Stimulated activated naive CD8-positive, alpha-beta T cell treated with anti-CD3 and anti-CD28 coated beads, Interleukin-15, Interleukin-2, amounts not matched to agents 100 ng/mL and 50 ng/mL, for 24 hours (primary cell): ENCODE measurements at regions not wholly inside any gene's neighbourhood (a gene's known extent, or its start where the extent isn't known, plus 50 kb on each side); places are given as distances from the start of the nearest gene placed in this dataset.

Source experiments
- H3K27ac Mint-ChIP-seq: one replicate; pipeline ENCODE4 v1.8.0; 2021; ENCODE audit warnings: mild to moderate bottlenecking, mixed read lengths
- H3K27me3 Mint-ChIP-seq: one replicate; pipeline ENCODE4 v1.8.0; 2021; ENCODE audit warnings: mixed read lengths
- H3K36me3 Mint-ChIP-seq: one replicate; pipeline ENCODE4 v1.8.0; 2021; ENCODE audit warnings: low read depth, mixed read lengths
- H3K4me1 Mint-ChIP-seq: one replicate; pipeline ENCODE4 v1.8.0; 2021; ENCODE audit warnings: low read depth, mixed read lengths
- H3K4me3 Mint-ChIP-seq: one replicate; pipeline ENCODE4 v1.8.0; 2021; ENCODE audit warnings: mild to moderate bottlenecking, mixed read lengths
- H3K9me3 Mint-ChIP-seq: one replicate; pipeline ENCODE4 v1.8.0; 2021; ENCODE audit warnings: mixed read lengths

GRCh38 chr7:32428546-32428945, 61.6 kb downstream of the LSM5 start:
- peaks cover 15% of the 10 kb centered on the region for H3K9me3 Mint-ChIP-seq
- no peak overlapping the region for H3K27ac Mint-ChIP-seq
- no peaks in the 10 kb centered on the region for H3K4me1 Mint-ChIP-seq
- no peak overlapping the region for H3K4me3 Mint-ChIP-seq
- H3K36me3 Mint-ChIP-seq = no peaks in the 10 kb centered on the region
- H3K27me3 Mint-ChIP-seq = peaks cover 69% of the 10 kb centered on the region

DNA sequence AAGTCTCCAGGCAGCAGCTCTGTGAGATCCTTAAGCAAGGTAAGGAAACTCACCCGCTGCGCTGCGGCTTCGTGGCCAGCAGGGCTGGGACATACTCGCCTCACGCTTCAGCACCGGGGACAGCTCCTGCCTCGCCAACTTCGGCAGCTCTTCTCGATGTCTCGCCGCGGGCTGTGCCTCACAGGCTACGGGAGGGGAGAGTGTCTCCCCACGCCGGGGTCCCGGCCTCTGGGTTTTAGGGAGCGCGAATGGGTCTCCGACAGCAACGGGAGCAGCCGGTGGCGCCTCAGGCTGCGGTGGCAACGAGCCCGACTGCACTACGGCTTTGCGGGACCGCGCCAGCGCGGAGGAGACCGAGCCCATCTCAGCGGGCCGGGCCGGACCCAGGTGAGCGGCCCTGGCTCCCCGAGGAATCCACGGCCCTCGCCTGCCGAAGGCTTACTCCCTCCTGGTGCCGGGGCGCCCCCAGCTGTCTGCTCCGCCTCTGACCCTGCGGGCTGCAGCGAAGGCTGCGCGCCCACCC, 62.4 kb downstream of the LSM5 start:
- Mint-ChIP-seq H3K9me3 (peaks cover 15% of the 10 kb centered on the region), H3K4me1 (no peaks in the 10 kb centered on the region), H3K27me3 (peaks cover 65% of the 10 kb centered on the region), H3K27ac (no peak overlapping the region), H3K4me3 (no peak overlapping the region), H3K36me3 (no peaks in the 10 kb centered on the region)

DNA sequence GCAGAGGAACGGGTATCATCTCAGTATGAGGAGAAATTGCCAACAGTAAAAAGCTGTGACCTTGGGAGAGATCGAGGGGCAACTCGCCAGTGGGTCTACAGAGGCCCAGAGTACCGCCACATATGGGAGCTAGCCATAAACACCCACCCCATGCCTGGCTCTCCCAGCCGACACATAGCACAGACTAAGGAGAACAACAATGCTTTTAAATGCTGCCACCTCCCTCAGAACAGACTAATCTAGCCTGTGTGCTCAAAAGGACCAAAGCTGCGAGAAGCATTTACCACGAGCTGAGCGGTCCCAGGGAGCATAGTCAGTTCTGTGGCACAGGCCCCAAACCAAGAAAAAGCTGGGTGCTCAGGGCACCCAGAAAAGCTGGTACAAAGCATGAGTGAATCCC, 73.3 kb downstream of the LSM5 start:
- no peaks in the 10 kb centered on the region for H3K4me1 Mint-ChIP-seq
- H3K36me3 Mint-ChIP-seq = no peaks in the 10 kb centered on the region
- no peak overlapping the region for H3K27ac Mint-ChIP-seq
- H3K27me3 Mint-ChIP-seq = peaks cover 17% of the 10 kb centered on the region
- H3K9me3 Mint-ChIP-seq = no peaks in the 10 kb centered on the region
- H3K4me3 Mint-ChIP-seq = no peak overlapping the region

GRCh38 chr7:32415936-32416335, 74.2 kb downstream of the LSM5 start:
- Mint-ChIP-seq H3K27me3 (peaks cover 17% of the 10 kb centered on the region), H3K36me3 (no peaks in the 10 kb centered on the region), H3K4me3 (no peak overlapping the region), H3K27ac (no peak overlapping the region), H3K4me1 (no peaks in the 10 kb centered on the region), H3K9me3 (no peaks in the 10 kb centered on the region)

DNA sequence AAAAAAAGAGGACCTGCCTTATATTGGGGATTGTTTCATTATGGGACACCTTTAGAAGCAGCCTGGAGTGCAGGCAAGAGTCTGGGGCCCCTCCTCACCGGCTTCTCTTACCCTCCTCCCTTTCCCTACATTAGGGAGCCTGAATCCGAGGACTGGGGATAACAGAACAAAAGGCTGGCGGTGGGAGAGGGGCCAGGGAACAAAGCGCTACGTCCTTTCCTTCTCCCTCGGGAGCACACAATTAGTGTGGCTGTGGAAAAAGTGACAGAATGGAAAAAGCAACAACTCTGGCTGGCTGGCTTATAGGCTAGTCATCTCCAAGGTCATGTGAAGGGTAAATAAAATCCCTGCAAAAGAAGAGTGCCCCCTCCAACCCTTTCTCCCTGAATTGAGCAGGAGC, 74.7 kb downstream of the LSM5 start:
- no peak overlapping the region for H3K4me3 Mint-ChIP-seq
- no peaks in the 10 kb centered on the region for H3K9me3 Mint-ChIP-seq
- H3K27ac Mint-ChIP-seq = no peak overlapping the region
- no peaks in the 10 kb centered on the region for H3K36me3 Mint-ChIP-seq
- peaks cover 17% of the 10 kb centered on the region for H3K27me3 Mint-ChIP-seq
- no peaks in the 10 kb centered on the region for H3K4me1 Mint-ChIP-seq

DNA sequence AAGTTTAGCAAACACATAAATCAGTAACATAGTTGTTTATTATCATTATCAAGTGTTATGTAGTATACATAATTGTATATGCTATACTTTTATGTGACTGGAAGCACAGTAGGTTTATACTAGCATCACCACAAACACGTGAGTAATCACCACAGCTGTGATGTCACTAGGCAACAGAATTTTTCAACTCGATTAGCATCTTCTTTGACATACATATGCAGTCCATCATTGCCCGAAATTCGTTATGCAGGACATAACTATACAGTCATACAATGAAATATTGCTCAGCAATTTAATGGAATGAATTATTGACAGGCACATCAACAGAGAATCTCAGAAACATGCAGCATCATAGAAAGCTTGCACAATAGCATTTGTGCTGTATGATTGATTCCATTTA, 77.7 kb downstream of the LSM5 start:
- Mint-ChIP-seq H3K27ac (no peak overlapping the region), H3K36me3 (no peaks in the 10 kb centered on the region), H3K4me3 (no peak overlapping the region), H3K4me1 (no peaks in the 10 kb centered on the region), H3K9me3 (no peaks in the 10 kb centered on the region), H3K27me3 (peaks cover 10% of the 10 kb centered on the region)

- H3K9me3 Mint-ChIP-seq = no peaks in the 10 kb centered on the region
- H3K4me3 Mint-ChIP-seq = no peak overlapping the region
- no peaks in the 10 kb centered on the region for H3K4me1 Mint-ChIP-seq
- H3K36me3 Mint-ChIP-seq = no peaks in the 10 kb centered on the region
- H3K27ac Mint-ChIP-seq = no peak overlapping the region
- peaks cover 6% of the 10 kb centered on the region for H3K27me3 Mint-ChIP-seq
Measured at GRCh38 chr7:32410545-32410944, 79.6 kb downstream of the LSM5 start.

GRCh38 chr7:32406386-32406785, 83.8 kb downstream of the LSM5 start:
- no peaks in the 10 kb centered on the region for H3K4me1 Mint-ChIP-seq
- H3K27ac Mint-ChIP-seq = no peak overlapping the region
- peaks cover 3% of the 10 kb centered on the region for H3K27me3 Mint-ChIP-seq
- no peaks in the 10 kb centered on the region for H3K9me3 Mint-ChIP-seq
- H3K4me3 Mint-ChIP-seq = no peak overlapping the region
- H3K36me3 Mint-ChIP-seq = no peaks in the 10 kb centered on the region

DNA sequence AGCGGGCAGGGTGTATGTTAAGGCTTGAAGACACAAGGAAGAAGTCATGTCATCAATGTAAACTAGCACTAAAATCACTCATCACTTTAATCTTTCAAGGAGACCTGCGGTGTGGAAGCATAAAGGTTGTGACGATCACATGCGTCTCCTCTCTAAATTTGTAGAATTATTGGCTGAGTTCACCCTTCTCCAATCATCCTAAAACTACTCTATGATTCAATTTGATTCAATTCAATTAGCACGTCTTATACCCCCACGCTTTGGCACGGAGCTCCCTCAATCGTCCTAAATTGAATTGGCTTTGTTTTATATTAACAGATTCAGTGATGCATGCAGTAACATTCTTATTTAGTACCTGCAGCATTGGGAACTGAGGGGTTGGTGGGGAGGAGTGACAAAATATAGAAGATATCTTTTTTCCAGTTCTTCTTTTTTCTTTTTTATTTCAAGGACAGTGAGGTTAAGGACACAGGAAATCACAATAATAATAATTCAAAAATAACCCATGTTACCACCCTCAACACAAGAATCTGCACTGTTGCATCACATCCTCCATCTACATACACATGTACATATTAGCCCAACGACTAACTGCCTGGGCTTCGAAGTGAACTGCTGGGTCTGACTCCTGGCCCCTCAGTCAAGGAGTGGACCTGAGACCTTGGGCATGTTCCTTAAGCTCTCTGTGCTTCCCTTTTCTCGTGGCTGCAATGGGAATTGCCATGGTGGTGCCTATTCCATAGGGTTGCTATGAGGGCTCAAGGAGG, 86.5 kb downstream of the LSM5 start:
- peaks cover 3% of the 10 kb centered on the region for H3K27me3 Mint-ChIP-seq
- no peak overlapping the region for H3K27ac Mint-ChIP-seq
- no peak overlapping the region for H3K4me3 Mint-ChIP-seq
- no peaks in the 10 kb centered on the region for H3K36me3 Mint-ChIP-seq
- H3K4me1 Mint-ChIP-seq = no peaks in the 10 kb centered on the region
- no peaks in the 10 kb centered on the region for H3K9me3 Mint-ChIP-seq

DNA sequence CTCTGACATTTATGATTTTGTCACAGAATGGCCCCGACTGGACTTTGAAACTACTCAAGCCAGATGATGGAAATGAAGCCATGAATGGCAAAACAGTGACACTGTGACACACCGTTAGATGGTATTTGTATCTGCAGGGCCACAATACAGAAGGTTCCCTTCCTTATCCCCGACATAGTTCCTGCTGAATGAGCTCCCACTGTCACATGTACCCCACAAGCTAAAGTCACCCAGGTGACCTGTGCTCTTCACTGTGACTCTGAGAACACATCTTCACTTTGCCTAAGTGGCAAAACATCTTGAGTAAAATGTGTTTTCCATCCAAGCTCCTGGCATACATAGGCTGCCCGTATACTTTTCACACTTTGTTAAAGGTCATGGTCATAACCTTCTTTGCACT, 89.5 kb downstream of the LSM5 start:
- Mint-ChIP-seq H3K9me3 (peaks cover 3% of the 10 kb centered on the region), H3K4me1 (no peaks in the 10 kb centered on the region), H3K27me3 (no peaks in the 10 kb centered on the region), H3K36me3 (no peaks in the 10 kb centered on the region), H3K4me3 (no peak overlapping the region), H3K27ac (no peak overlapping the region)

DNA sequence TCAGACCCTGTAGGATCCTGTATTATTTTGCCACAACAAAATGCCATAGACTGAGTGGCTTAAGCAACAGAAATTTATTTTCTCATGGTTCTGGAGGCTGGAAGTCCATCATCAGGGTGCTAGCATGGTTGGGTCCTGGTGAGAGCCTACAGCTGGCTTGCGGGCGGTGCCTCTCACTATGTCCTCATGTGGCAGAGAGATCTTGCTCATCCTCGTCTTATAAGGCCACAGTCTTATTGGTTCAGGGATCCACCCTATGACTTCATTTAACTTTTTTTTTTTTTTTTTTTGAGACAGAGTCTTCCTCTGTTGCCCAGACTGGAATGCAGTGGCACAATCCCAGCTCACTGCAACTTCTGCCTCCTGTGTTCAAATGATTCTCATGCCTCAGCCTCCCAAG, 90.9 kb downstream of the LSM5 start:
- Mint-ChIP-seq H3K27ac (no peak overlapping the region), H3K9me3 (peaks cover 3% of the 10 kb centered on the region), H3K36me3 (no peaks in the 10 kb centered on the region), H3K4me3 (no peak overlapping the region), H3K4me1 (no peaks in the 10 kb centered on the region), H3K27me3 (no peaks in the 10 kb centered on the region)

GRCh38 chr7:32395168-32395567, 95.0 kb downstream of the LSM5 start:
- peaks cover 3% of the 10 kb centered on the region for H3K27me3 Mint-ChIP-seq
- peaks cover 6% of the 10 kb centered on the region for H3K9me3 Mint-ChIP-seq
- no peak overlapping the region for H3K27ac Mint-ChIP-seq
- H3K4me1 Mint-ChIP-seq = no peaks in the 10 kb centered on the region
- no peak overlapping the region for H3K4me3 Mint-ChIP-seq
- no peaks in the 10 kb centered on the region for H3K36me3 Mint-ChIP-seq

DNA sequence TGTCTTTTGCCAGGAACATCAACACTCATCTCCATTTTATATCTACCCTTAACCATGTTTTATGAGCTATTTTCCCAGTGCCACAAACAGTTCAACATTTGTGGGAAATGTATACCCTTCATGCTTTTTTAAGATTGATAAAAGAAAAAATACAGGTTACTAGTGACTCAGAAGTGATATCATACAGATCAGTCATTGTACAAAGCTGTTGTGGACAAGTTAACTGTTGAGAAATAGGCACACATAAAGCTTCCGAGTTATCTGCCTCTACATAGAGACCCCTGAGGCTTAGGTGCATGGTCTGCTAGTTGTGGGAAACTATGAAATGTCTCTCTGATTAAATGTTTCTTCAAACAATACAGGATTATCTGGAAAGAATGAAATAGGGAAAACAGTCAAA, 96.3 kb downstream of the LSM5 start:
- Mint-ChIP-seq H3K36me3 (no peaks in the 10 kb centered on the region), H3K9me3 (peaks cover 6% of the 10 kb centered on the region), H3K27ac (no peak overlapping the region), H3K27me3 (peaks cover 3% of the 10 kb centered on the region), H3K4me3 (no peak overlapping the region), H3K4me1 (no peaks in the 10 kb centered on the region)

DNA sequence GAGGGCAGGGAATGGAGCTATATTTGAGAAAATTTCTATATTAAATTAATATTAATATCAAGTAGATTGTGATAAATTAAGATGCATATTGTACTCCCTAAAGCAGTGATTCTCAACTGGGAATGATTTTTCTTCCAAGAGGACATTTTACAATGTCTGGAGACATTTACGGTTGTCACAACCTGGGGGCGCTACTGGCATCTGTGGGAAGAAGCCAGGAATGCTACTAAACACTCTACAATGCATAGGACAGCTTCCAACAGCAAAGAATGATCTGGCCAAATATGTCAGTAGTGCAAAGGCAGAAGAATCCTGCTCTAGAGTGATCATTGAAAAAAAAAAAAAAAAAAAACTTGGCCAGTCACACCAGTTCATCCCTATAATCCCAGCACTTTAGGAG, 100.0 kb downstream of the LSM5 start:
- no peak overlapping the region for H3K4me3 Mint-ChIP-seq
- peaks cover 11% of the 10 kb centered on the region for H3K27me3 Mint-ChIP-seq
- H3K36me3 Mint-ChIP-seq = no peaks in the 10 kb centered on the region
- no peak overlapping the region for H3K27ac Mint-ChIP-seq
- no peaks in the 10 kb centered on the region for H3K4me1 Mint-ChIP-seq
- peaks cover 3% of the 10 kb centered on the region for H3K9me3 Mint-ChIP-seq

GRCh38 chr7:32385316-32385956, 104.7 kb downstream of the LSM5 start:
- Mint-ChIP-seq H3K4me3 (no peak overlapping the region), H3K36me3 (no peaks in the 10 kb centered on the region), H3K27ac (no peak overlapping the region), H3K9me3 (no peaks in the 10 kb centered on the region), H3K27me3 (peaks cover 22% of the 10 kb centered on the region), H3K4me1 (no peaks in the 10 kb centered on the region)
